HG03103 (cell line): ENCODE measurements at regions not wholly inside any gene's neighbourhood (a gene's known extent, or its start where the extent isn't known, plus 50 kb on each side); places are given as distances from the start of the nearest gene placed in this dataset.
"Not testable (repeated sequence)": the region's sequence is repeated elsewhere in the genome, so short reads cannot be mapped to it uniquely, and the experiment has no call there.

ENCODE experiments used
- ATAC-seq: cut with Tn5 transposase; IDR thresholded peaks from one replicate; pipeline ENCODE4 v1.9.1; 2021; ENCODE audit warnings: low read depth; ENCODE audit not compliant: unreplicated experiment

DNA sequence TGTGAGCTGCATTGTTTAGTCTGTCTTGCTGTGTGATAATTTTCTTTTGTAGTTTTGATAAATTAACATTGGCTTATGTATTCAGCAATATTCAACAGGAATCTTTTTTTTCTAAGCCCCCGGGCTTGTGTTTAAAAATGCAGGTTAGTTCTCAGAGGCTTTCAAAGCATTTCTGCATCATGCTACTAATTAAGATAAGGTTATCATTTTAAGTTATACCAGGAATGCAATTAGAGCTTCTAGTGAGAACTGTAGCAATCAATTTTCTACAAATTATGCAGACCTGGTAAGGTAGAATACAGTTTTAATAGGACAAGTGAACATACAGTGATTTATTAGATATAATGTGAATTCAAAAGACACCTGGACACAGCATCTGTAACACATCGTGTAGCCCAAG lies 179.2 kb downstream of the PRL start:
- no peak for ATAC-seq

GRCh38 chr6:22119500-22119899 lies 177.3 kb downstream of the PRL start:
- no peak for ATAC-seq

DNA sequence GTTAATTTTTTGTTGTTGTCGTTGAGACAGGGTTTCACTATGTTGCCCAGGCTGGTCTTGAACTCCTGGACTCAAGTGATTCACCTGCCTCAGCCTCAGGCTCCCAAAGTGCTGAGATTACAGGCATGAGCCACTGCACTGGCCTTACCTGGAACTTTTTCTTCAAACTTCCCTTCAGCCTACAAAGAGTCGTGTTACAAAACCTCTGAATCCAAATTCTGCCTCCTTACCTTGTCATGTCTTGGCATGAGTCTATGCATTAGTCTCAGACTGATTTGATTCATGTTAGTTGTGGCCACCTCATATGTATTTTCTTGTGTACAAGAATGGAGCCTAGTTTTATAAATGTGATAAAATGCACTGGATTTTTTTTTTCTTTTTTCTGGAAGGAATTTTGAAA lies 172.1 kb downstream of the PRL start:
- no peak for ATAC-seq

DNA sequence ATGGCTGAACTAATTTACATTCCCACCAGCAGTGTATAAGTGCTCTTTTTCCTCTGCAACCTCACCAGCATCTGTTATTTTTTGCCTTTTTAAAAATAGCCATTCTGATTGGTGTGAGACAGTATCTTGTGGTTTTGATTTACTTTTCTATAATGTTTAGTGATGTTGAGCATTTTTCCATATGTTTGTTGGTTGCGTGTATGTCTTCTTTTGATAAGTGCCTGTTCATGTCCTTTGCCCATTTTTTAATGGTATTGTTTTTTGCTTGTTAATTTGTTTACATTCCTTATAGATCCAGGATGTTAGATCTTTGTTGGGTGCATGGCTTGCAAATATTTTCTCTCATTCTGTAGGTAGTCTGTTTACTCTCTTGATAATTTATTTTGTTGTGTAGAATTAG lies 169.9 kb downstream of the PRL start:
- ATAC-seq = no peak

DNA sequence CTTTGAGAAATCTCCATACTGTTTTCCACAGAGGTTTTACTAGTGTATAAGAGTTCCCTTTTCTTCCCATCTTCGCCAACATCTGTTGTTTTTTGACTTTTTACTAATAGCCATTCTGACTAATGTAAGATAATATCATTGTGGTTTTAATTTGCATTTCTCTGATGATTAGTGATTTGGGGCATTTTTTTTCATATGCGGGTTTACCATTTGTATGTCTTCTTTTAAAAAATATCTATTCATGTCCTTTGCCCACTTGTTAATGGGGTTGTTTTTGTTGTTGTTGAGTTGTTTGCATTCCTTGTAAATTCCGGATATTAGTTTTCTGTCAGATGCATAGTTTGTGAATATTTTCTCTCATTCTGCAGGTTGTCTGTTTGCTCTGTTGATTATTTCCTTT lies 167.1 kb downstream of the PRL start:
- ATAC-seq = no peak

- no peak for ATAC-seq
Measured at GRCh38 chr6:22132656-22133055, 164.2 kb downstream of the PRL start.

DNA sequence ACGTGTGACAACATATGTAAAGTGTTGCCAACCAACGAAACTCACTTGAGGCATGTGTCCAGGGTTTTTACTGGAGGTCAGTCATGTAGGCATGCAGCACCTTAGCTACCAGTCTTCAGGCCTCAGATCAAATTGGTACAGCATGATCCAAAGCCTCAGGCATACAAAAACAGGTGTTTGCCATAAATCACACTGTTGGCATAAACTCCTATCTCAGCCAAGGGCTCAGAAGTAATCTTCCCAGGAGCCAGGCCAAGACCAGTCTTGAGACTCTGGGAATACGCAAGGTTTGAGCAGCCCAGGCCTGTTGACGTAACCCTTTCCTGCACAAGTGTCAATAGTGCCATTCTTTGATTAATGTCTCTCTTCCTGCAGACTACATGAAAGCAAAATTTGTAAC lies 163.5 kb downstream of the PRL start:
- ATAC-seq = no peak

DNA sequence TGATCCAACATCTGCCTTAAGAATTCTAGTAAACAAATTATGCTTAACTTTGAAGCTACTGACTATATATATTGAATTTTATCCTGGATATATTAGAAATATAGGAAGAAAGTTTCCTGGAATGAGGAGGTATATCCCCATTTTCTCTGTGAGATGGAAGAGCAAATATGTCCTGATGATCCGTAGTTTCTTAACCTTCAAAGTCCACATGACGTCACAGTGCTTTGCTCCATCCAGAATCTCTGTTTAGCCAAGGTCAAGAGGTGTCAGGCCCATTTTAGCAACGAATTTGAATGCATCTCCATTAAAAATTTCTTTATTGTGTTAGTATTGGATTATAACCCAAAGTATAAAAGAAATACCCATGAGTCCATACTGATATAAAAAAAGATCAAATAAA lies 162.5 kb downstream of the PRL start:
- ATAC-seq = no peak

DNA sequence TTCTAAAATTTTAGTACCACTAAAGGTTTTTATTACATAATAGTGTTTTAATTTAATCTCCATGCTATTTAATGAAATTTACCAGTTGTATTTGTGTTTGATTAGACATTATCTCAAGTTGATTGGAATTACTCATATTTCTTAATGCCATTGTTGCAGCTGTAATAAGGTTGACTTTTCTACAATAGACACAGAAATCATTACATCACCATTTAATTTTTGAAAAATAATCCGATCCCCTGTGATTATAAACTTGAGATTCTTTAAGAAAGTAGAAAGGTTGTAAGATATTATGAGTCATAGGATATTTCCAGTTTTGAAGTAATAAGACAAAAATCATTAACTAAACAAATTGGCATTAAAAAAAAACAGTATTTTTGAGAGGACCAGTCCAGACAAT lies 161.4 kb downstream of the PRL start:
- ATAC-seq = no peak

DNA sequence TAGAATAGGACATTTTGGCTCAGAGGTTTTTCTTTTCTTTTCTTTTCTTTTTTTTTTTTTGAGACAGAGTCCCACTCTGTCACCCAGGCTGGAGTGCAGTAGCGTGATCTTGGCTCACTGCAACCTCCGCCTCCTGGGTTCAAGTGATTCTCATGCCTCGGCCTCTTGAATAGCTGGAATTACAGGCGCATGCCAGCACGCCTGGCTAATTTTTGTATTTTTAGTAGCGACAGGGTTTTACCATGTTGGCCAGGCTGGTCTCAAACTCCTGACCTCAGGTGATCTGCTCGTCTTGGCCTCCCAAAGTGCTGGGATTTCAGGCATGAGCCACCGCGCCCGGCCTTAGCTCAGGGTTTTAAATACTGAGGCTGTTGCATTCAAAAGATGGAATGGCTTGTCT lies 156.1 kb downstream of the PRL start:
- ATAC-seq = not testable (repeated sequence)

- no peak for ATAC-seq
Measured at GRCh38 chr6:22141241-22141745, 155.5 kb downstream of the PRL start.

- ATAC-seq = no peak
Measured at GRCh38 chr6:22142856-22143255, 154.0 kb downstream of the PRL start.

DNA sequence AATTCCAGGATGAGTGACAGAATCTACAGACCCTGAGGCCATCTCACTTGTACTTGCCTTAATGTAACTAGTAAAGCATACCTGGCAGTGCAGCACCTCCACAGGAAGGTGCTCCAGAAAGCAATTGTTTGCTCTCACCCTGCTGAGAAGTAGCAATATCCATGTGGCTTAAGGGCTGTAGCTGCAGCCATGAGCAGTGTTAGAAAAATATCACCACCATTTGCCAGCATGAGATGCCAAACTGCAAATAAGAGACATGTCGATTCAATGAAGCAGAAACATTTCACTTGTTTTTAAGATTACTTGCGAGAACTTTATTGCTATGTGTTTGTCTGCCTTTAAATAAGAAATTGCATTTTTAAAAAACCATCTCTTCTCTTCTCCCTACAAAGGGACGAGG lies 151.5 kb downstream of the PRL start:
- ATAC-seq = no peak

DNA sequence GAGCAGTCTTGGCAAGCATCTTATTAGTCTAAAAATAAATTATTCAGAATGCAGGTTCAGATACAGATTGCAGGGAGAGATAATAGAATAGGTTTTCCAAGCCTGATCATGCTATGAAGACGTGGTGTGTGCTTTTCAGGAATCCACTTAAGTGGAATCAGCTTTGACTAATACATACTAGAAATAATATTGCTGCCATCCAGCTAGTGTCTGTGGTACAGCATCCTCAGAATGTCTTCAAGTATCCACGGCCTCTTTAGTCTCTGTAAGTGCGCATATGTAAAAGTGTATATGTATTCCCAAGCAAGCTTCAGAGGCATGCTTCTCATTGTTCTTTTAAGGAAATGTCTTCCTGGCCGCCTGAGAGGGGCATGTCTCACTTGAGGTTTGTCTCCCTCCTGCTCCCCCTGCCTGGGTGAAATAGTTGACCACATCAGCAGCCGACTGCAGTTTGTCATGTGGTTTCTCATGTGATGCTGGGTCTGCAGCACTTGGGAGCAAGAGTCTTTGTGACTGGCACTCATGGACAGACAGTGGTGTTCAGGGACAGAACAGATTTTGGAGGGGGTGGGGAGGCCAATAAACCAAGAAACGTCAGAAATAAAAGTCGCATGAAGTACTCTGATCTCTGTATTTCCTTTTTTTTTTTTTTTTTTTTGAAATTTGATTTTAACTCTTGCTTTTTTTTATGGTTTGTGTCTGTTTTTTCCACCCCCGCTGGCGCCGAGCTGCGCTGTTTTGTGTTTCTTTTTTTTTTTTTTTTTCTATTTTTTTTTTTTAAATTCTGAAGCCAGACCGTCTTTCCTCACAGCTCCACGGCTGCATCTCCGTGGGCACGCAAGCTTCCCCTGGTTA lies 150.8 kb downstream of the PRL start:
- ATAC-seq = no peak

GRCh38 chr6:22146678-22146930 lies 150.2 kb downstream of the PRL start:
- no peak for ATAC-seq

DNA sequence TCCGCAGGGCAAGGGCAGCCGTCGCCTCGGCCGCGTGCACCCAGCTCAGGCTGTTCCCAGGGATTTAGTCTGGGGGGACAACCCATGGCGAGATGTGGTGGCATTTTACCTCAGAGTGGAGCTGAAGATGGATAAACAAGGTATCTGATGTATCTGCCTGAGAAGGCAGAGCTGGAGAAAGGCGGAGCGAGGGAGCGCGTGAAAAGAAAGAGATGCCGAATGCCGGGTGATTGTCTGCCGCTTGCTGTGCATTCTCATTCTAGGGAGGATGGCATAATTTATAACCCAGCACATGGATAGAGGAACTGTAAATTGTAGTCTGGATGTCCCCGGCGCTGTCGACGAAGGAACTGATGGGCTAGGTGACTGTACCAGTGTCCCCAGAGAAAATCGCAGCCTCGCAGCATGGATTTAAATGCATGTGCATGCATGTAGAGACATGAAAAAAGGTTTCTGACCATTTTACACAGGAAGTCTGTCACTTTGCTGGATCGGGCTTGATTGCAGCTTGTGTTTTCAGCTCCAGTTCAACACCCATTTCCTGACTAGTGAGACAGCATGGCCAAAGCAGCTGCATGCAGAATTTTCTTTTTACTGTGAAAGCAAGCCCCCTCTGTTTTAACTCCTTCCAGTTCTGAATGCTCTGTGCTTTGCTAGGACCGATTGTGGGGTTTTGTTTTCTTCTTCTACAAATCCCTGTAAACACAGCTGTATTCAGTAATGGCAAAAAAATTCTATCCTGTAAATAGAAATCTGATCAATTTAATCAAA lies 149.7 kb downstream of the PRL start:
- ATAC-seq = no peak

DNA sequence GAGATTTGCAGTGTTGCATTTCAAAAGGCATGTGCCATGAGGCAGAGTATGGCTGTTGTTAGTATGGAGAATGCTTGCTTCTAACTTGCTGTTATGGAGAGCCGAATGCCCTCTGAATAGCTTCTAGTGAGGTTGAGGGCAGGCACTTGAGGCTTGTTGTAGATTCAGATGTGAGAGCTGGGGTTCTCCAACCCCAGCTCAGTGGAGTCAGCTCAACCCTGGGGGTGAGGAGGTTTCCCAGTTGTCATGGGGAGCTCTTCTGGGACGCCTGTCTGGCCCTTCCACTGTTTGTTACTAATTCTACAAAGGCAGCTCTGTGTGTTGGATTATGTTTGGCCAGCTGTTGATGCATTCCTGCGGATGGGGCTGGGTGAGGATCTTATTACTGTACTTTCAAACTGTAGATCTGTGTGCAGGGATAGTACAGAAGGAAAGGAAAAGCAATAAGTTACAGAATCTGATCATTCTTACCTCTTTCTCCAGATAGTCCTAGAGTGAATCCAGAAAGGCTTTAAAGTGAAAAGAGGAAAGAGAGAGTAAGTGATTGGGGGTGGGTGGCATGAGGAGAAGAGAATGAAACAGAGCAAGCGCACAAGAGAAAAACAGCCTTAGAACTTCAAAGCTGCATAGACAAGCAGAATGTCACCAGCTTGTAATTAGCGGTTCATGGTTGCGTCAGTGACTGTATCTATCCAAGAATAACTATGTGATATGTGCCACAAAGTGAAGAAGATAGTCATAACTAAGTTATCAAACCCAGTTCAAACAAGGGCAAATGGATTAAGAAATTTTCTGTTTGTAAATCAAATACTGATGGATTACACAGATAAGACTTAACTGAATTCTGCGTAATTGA lies 148.7 kb downstream of the PRL start:
- no peak for ATAC-seq

- ATAC-seq = no peak
Measured at GRCh38 chr6:22149096-22149495, 147.7 kb downstream of the PRL start.

DNA sequence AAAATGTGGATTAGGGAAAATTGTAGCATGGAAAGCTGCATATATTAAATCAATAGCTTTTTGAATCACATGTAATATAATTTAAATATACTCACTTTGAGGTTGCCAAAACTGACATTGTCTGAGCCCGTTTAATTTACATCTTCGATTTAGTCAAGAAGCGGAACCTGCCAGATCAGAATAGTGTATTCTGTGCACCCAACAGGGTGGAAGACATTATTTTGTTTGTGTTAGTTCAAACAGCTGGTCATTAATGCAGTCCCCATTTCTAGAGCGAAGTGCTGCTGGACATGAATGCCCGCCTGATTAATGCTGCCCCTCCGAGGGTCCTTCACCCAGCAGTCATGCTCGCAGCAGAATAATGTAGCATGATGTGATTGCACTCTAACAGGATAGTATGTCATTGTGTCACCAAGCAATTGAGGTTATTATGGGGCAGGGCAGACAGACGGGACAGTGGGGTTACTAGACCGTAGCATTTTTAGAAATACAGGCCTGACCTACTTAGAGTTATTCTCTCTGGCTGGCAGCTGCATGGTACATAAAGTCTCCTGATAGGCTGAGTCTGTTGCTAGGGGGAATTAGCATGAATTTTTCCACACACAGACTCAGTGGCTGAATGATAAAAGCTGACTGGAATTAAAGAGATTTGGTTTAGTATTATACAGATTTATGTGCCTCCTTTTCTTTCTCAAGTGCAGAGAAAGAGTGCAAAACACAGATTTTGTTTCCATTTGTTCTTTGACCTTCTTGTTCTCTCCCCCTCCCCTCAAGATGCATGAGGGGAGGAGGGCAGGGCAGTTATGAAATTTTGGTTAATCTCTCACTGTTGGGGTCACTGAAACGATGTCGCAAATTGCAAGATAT lies 147.1 kb downstream of the PRL start:
- no peak for ATAC-seq

DNA sequence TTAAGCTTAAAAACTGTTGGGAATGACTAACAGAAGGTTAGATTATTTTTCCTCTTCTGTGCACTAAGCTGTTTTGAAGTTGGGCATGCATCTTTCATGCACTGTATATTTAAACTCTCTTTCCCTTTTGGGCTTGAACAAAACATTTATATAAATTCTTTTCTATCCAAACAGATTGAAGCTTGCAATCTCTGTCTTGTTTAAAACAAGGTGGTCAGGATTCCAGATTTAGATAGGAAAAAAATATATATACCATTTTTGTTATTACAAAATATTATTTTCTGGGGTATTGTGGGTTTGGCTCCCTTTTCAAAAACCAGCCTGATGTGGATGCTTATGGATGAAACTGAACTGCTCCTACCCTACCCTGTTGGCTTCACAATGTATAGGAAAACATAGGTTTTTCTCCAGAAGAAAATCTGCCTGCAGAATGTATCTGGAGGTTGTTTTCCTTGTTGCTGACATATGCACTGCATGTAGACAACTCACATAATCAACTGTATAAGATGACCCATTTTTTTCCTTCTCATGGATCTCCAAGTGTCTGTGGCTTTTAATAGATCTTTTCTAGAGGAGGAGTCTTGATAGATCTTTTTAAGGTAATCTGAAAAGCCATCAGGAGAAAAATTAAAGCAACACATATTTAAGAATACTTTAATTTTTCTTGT lies 146.3 kb downstream of the PRL start:
- no peak for ATAC-seq
